ENCODE measurements at regions not wholly inside any gene's neighbourhood (a gene's known extent, or its start where the extent isn't known, plus 50 kb on each side); places are given as distances from the start of the nearest gene placed in this dataset.

DNA sequence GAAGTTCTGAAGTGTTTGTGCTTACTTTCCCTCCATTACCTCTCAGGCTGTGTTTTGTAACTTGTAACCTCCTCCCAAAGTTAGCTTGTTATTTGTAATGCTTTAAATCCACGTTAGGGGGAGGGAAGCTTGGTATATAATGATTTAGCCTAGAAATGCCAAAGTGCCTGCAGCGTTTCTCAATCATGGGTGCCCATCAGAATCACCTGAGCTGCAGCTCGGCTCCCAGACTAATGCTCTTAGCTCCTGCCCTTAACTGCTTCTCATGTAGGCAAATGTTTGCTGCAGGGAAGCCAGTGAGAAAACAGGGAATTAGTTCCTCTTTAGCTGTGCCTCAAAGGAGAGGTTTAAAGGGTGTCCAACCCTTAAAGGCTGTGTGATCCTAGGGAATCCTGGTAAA is 219.2 kb upstream of the NAALADL2 start:
- Histone ChIP-seq H3K9me1 (replicated peaks; ENCODE audit: control insufficient read depth, extremely low read depth, insufficient read depth, low read length) (no peaks in the 10 kb centered on the region), H2AFZ (ENCODE audit: low read depth, low read length) (no peak overlapping the region), H4K20me1 (replicated peaks; ENCODE audit: control insufficient read depth, extremely low read depth, insufficient read depth, low read length) (no peaks in the 10 kb centered on the region), H3K27ac (ENCODE audit: insufficient read depth, low read depth, low read length) (no peak overlapping the region), H3K4me1 (ENCODE audit: control insufficient read depth, extremely low read depth, insufficient read depth, low read length) (no peaks in the 10 kb centered on the region), H3K27me3 (ENCODE audit: control insufficient read depth in 2 of 2, insufficient read depth in 2 of 2, low read length in 2 of 2) (no peaks in the 10 kb centered on the region), H3K36me3 (ENCODE audit: control insufficient read depth in 2 of 2, extremely low read depth in 1 of 2, insufficient read depth in 2 of 2, low read length in 2 of 2) (no peaks in the 10 kb centered on the region), H3K9ac (replicated peaks; ENCODE audit: extremely low read depth, insufficient read depth, low read length) (no peak overlapping the region), H3K9me3 (replicated peaks; ENCODE audit: control insufficient read depth, insufficient read depth, low read length) (no peaks in the 10 kb centered on the region), H3K4me3 (replicated peaks in 1 of 3; ENCODE audit: insufficient read depth in 1 of 3, low read depth in 1 of 3, low read length in 3 of 3) (no peak overlapping the region), H3K79me2 (ENCODE audit: control insufficient read depth, insufficient read depth, low read length) (no peaks in the 10 kb centered on the region), H3K4me2 (ENCODE audit: insufficient read depth, low read length) (no peak overlapping the region)
- intact Hi-C loops (cut with micrococcal nuclease): no loop called here
- CTCF ChIA-PET: interaction anchor here (1.0 to 1.3 kb wide), 2 partner anchors 11 to 23 kb away, joined by 3 to 4 read pairs; no protein-coding TSS in a partner anchor
- POLR2A ChIA-PET: no interaction called here
- no peak for FAIRE-seq
- no peak for TF ChIP-seq POLR2AphosphoS5 (IDR thresholded peaks at IDR 0.05; ENCODE audit: insufficient read depth, low read depth, low read length)
- no peak for TF ChIP-seq EZH2 (IDR thresholded peaks at IDR 0.05; ENCODE audit: borderline replicate concordance, low read depth, low read length, severe bottlenecking)
- no peak for TF ChIP-seq JUN (IDR thresholded peaks at IDR 0.05; ENCODE audit: borderline replicate concordance, insufficient read depth, insufficient read length, low read depth)
- no peak for TF ChIP-seq GATA2 (IDR thresholded peaks at IDR 0.05; ENCODE audit: insufficient read depth, insufficient read length, low read depth, low read length)
- no peak for TF ChIP-seq MYC (IDR thresholded peaks at IDR 0.05; ENCODE audit: low read depth, low read length)
- TF ChIP-seq POLR2A (IDR thresholded peaks at IDR 0.05; ENCODE audit: low read depth, low read length): no peak
- TF ChIP-seq FOS (IDR thresholded peaks at IDR 0.05; ENCODE audit: borderline replicate concordance, insufficient read depth, low read length): no peak
- TF ChIP-seq MAX (IDR thresholded peaks at IDR 0.05; ENCODE audit: insufficient read depth, insufficient read length): no peak
- TF ChIP-seq CTCF (IDR thresholded peaks at IDR 0.05; ENCODE audit: extremely low read depth in 1 of 2, insufficient read depth in 1 of 2, low read depth in 1 of 2, low read length in 2 of 2): no peak
- no TSS peak for BruUV-seq (replicated peaks)
- DNase-seq (ENCODE audit: low read depth, low spot score): no peak
- dilution Hi-C loops (cut with MboI; ENCODE audit: extremely low pct_ligation_motif_present, low sequenced_read_pairs): no loop called here

Measured in endothelial cell of umbilical vein (primary cell).